ENCODE measurements at regions not wholly inside any gene's neighbourhood (a gene's known extent, or its start where the extent isn't known, plus 50 kb on each side); places are given as distances from the start of the nearest gene placed in this dataset.

DNA sequence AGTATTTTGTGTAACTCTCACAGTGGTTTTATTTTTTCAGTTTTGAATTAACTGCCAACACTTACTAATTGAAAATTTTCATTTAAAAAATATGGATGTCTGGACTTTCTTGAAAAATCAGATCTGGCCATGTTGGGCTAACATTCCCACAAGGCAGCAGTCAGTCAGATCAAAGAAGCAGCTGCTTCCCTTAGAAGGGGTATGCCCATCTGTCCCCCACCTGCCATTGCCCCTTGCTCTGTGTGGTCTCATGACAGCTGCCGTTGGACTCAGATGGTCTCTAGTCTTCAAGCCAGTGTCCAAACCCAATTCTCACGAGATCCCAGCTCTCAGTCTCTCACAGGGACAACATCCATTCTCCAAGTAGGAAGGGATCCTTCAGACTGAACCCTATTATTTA, 212.1 kb upstream of the GHITM start:
- TF ChIP-seq POLR2AphosphoS5 (IDR thresholded peaks at IDR 0.05; ENCODE audit: low read depth, low read length) (no peak), POLR2A (IDR thresholded peaks at IDR 0.05; ENCODE audit: low read depth, low read length) (no peak), TAF1 (IDR thresholded peaks at IDR 0.05; ENCODE audit: borderline replicate concordance, low read depth, low read length) (no peak)
